Sigmoid colon (tissue), 6 donors: ENCODE measurements at regions not wholly inside any gene's neighbourhood (a gene's known extent, or its start where the extent isn't known, plus 50 kb on each side); places are given as distances from the start of the nearest gene placed in this dataset.

ENCODE experiments used
- DNase-seq: peaks from one replicate; pipeline ENCODE4 v3.0.0-alpha.2; 2019
- H3K27ac ChIP-seq, 4 donors: fragments of 200-600 bp; sonication (generic); one replicate each; pipeline ENCODE4 v1.5.1; 2016 to 2019; ENCODE audit warnings: mild to moderate bottlenecking in 1 of 4
- H3K27me3 ChIP-seq, 3 donors: fragments of 200-600 bp; sonication (generic); one replicate each; pipeline ENCODE4 v1.5.1; 2019; ENCODE audit warnings: mild to moderate bottlenecking in 1 of 3
- H3K36me3 ChIP-seq, 4 donors: fragments of 200-600 bp; sonication (generic); one replicate each; pipeline ENCODE4 v1.5.1; 2016 to 2019
- H3K4me1 ChIP-seq, 4 donors: fragments of 200-600 bp; sonication (generic); one replicate each; pipeline ENCODE4 v1.5.1; 2017 to 2019
- H3K4me3 ChIP-seq, 4 donors: fragments of 200-600 bp; sonication (generic); one replicate each; pipeline ENCODE4 v1.5.1; 2017 to 2019; ENCODE audit warnings: mild to moderate bottlenecking in 2 of 4, moderate library complexity in 1 of 4
- H3K9me3 ChIP-seq, 4 donors: fragments of 200-600 bp in 3 of 4; sonication (generic) in 3 of 4; one replicate each; pipeline versions ENCODE4 v1.5.1 to v1.6.1; 2013 to 2019
- CTCF ChIP-seq, 4 experiments: fragments of 450-650 bp in 3 of 4; fragments of 200-600 bp in 1 of 4; IDR thresholded peaks; one replicate each; pipeline ENCODE4 v1.5.1; 2016 to 2019; ENCODE audit warnings: antibody characterized with exemption in 4 of 4, mild to moderate bottlenecking in 3 of 4, moderate library complexity in 2 of 4
- EP300 ChIP-seq, 4 donors: sonication (generic); formaldehyde crosslinking; IDR thresholded peaks; one replicate each; pipeline ENCODE4 v1.6.1; 2017; ENCODE audit warnings: antibody characterized with exemption in 4 of 4
- POLR2A ChIP-seq, 2 donors: fragments of 450-650 bp; IDR thresholded peaks; one replicate each; pipeline ENCODE4 v1.6.1; 2016; ENCODE audit warnings: antibody characterized with exemption in 2 of 2, mild to moderate bottlenecking in 2 of 2, moderate library complexity in 2 of 2
- POLR2AphosphoS5 ChIP-seq, 4 donors: sonication (generic); formaldehyde crosslinking; IDR thresholded peaks; one replicate each; pipeline ENCODE4 v1.6.1; 2017; ENCODE audit warnings: antibody characterized with exemption in 4 of 4
- WGBS, 2 donors: extraction: QIAGEN DNeasy Blood & Tissue Kit; methylation state at CpG; one replicate each; pipeline ENCODE4 v1.1.7; 2013; 5-methylcytosine and 5-hydroxymethylcytosine counted together
- intact Hi-C: fragments of 100-400 bp; cut with DNase I; formaldehyde crosslinking; loops from one replicate; pipeline ENCODE4 v1.15.1; 2023
- donor health status: healthy with polysubstance abuse.
- donor health status: healthy.

GRCh38 chr1:224486801-224487583 is 52.4 kb upstream of the WDR26 start:
- Histone ChIP-seq H3K4me1 (peaks cover 0 to 5% (median 0%) of the 10 kb centered on the region in 4 donors), H3K36me3 (no peaks in the 10 kb centered on the region), H3K9me3 (no peaks in the 10 kb centered on the region), H3K27me3 (no peaks in the 10 kb centered on the region), H3K4me3 (no peak overlapping the region), H3K27ac (no peak overlapping the region)
- WGBS, 2 donors, result 72 to 73% methylated on average over 6 of the region's 6 CpGs
- DNase-seq, result no peak
- intact Hi-C loops, result no loop called here
- TF ChIP-seq CTCF (IDR thresholded peaks at IDR 0.05), result no peak
- no peak for TF ChIP-seq POLR2AphosphoS5 (IDR thresholded peaks at IDR 0.05)
- no peak for TF ChIP-seq EP300 (IDR thresholded peaks at IDR 0.05)
- no peak for TF ChIP-seq POLR2A (IDR thresholded peaks at IDR 0.05)

GRCh38 chr1:224488806-224489499 is 54.4 kb upstream of the WDR26 start:
- DNase-seq, result no peak
- Histone ChIP-seq H3K27ac (no peak overlapping the region), H3K4me3 (no peak overlapping the region), H3K4me1 (peaks cover 0 to 5% (median 0%) of the 10 kb centered on the region in 4 donors), H3K9me3 (no peaks in the 10 kb centered on the region), H3K36me3 (no peaks in the 10 kb centered on the region), H3K27me3 (no peaks in the 10 kb centered on the region)
- TF ChIP-seq EP300 (IDR thresholded peaks at IDR 0.05) (no peak), POLR2A (IDR thresholded peaks at IDR 0.05) (no peak), POLR2AphosphoS5 (IDR thresholded peaks at IDR 0.05) (no peak)
- intact Hi-C loops, result no loop called here
- 92 to 96% methylated on average over 2 of the region's 2 CpGs for WGBS, 2 donors

GRCh38 chr1:224489534-224490365 is 55.2 kb upstream of the WDR26 start:
- Histone ChIP-seq H3K36me3 (no peaks in the 10 kb centered on the region), H3K4me1 (peaks cover 0 to 5% (median 0%) of the 10 kb centered on the region in 4 donors), H3K27ac (no peak overlapping the region), H3K27me3 (no peaks in the 10 kb centered on the region), H3K9me3 (no peaks in the 10 kb centered on the region), H3K4me3 (no peak overlapping the region)
- 71 to 83% methylated on average over 5 of the region's 5 CpGs for WGBS, 2 donors
- no peak for DNase-seq
- TF ChIP-seq POLR2A (IDR thresholded peaks at IDR 0.05), result no peak
- TF ChIP-seq POLR2AphosphoS5 (IDR thresholded peaks at IDR 0.05), result no peak
- no peak for TF ChIP-seq CTCF (IDR thresholded peaks at IDR 0.05)
- no peak for TF ChIP-seq EP300 (IDR thresholded peaks at IDR 0.05)
- intact Hi-C loops, result no loop called here

GRCh38 chr1:224490549-224491537 is 56.2 kb upstream of the WDR26 start:
- intact Hi-C loops, result no loop called here
- WGBS, 2 donors, result 45 to 79% methylated on average over 7 of the region's 7 CpGs
- H3K4me3 ChIP-seq, result no peak overlapping the region
- DNase-seq, result no peak
- H3K4me1 ChIP-seq, result peaks cover 0 to 5% (median 0%) of the 10 kb centered on the region in 4 donors
- no peak overlapping the region for H3K27ac ChIP-seq
- H3K27me3 ChIP-seq, result no peaks in the 10 kb centered on the region
- no peak for TF ChIP-seq POLR2AphosphoS5 (IDR thresholded peaks at IDR 0.05)
- TF ChIP-seq CTCF (IDR thresholded peaks at IDR 0.05), result no peak
- TF ChIP-seq POLR2A (IDR thresholded peaks at IDR 0.05), result no peak
- no peak for TF ChIP-seq EP300 (IDR thresholded peaks at IDR 0.05)
- no peaks in the 10 kb centered on the region for H3K36me3 ChIP-seq
- no peaks in the 10 kb centered on the region for H3K9me3 ChIP-seq
